Chondrocyte (in vitro differentiated cells): ENCODE measurements at regions not wholly inside any gene's neighbourhood (a gene's known extent, or its start where the extent isn't known, plus 50 kb on each side); places are given as distances from the start of the nearest gene placed in this dataset.

Experiments used
- DNase-seq: peaks from one replicate; pipeline ENCODE4 v3.0.0; 2021; ENCODE audit warnings: mixed read lengths, low spot score
- H3K27ac Mint-ChIP-seq: one replicate; pipeline ENCODE4 v1.8.0; 2021; ENCODE audit warnings: mild to moderate bottlenecking, moderate library complexity, mixed read lengths; ENCODE audit not compliant: unreplicated experiment
- H3K27me3 Mint-ChIP-seq: 2 replicates; pipeline ENCODE4 v1.8.0; 2021; ENCODE audit warnings: low read depth, mixed read lengths
- H3K36me3 Mint-ChIP-seq: 2 replicates; pipeline ENCODE4 v1.8.0; 2021; ENCODE audit warnings: low read depth, mixed read lengths
- H3K4me1 Mint-ChIP-seq: 2 replicates; pipeline ENCODE4 v1.8.0; 2021; ENCODE audit warnings: low read depth, mild to moderate bottlenecking, mixed read lengths
- H3K4me3 Mint-ChIP-seq: one replicate; pipeline ENCODE4 v1.8.0; 2021; ENCODE audit warnings: mild to moderate bottlenecking, moderate library complexity, mixed read lengths; ENCODE audit not compliant: unreplicated experiment
- H3K9me3 Mint-ChIP-seq: 2 replicates; pipeline ENCODE4 v1.8.0; 2021; ENCODE audit warnings: low read depth, mixed read lengths
- TF ChIP-seq, protein P1 (sequence below): fragments of 200-600 bp; sonication (generic); IDR thresholded peaks from 2 replicates; pipeline ENCODE4 v1.5.0; 2021; ENCODE audit warnings: antibody characterized with exemption, mild to moderate bottlenecking, moderate library complexity

DNA sequence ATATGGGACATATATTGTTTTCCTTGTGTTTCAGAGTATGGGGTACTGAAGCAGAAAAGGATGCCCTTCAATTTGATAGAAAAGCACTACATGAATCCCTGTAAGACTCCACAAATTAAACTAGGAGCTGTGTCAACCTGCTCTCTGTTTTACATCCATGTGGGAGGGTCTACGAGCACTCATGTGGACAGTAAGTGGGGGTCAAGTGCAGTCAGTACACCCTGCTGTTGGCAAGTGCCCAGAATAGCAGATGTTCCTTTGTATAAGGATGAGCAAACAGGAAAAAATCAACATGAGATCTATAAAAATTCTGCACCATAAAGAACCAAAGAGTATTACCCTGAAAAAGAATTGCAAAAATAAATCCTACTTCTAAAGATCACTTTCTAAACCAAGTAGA, 659.9 kb downstream of the SI start:
- Mint-ChIP-seq H3K27ac (no peak overlapping the region), H3K36me3 (no peaks in the 10 kb centered on the region), H3K4me1 (peaks cover 9% of the 10 kb centered on the region), H3K4me3 (no peak overlapping the region), H3K9me3 (peaks cover 3% of the 10 kb centered on the region), H3K27me3 (peaks cover 4% of the 10 kb centered on the region)
- no peak for DNase-seq
- TF ChIP-seq, protein P1, sequence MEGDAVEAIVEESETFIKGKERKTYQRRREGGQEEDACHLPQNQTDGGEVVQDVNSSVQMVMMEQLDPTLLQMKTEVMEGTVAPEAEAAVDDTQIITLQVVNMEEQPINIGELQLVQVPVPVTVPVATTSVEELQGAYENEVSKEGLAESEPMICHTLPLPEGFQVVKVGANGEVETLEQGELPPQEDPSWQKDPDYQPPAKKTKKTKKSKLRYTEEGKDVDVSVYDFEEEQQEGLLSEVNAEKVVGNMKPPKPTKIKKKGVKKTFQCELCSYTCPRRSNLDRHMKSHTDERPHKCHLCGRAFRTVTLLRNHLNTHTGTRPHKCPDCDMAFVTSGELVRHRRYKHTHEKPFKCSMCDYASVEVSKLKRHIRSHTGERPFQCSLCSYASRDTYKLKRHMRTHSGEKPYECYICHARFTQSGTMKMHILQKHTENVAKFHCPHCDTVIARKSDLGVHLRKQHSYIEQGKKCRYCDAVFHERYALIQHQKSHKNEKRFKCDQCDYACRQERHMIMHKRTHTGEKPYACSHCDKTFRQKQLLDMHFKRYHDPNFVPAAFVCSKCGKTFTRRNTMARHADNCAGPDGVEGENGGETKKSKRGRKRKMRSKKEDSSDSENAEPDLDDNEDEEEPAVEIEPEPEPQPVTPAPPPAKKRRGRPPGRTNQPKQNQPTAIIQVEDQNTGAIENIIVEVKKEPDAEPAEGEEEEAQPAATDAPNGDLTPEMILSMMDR: no peak

DNA sequence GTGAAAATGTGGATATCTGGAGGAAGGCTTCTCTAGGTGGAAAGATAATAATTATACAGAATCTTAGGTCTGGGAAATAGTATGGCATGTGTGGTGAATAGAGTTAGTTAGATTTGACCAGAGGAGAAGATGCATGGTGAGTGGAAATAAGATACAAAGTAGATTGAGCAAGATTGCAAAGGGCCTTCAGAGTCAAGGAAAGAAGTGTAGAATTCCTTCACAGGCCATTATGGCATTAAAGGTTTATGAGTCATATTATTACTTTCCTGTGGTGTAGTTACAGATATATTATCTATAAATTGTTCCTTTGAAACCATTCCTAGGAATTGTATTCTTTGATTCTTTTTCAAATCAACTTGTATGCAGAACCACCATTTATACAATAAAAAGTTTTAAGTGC, 660.3 kb downstream of the SI start:
- no peak overlapping the region for H3K27ac Mint-ChIP-seq
- TF ChIP-seq, protein P1: no peak
- DNase-seq: no peak

DNA sequence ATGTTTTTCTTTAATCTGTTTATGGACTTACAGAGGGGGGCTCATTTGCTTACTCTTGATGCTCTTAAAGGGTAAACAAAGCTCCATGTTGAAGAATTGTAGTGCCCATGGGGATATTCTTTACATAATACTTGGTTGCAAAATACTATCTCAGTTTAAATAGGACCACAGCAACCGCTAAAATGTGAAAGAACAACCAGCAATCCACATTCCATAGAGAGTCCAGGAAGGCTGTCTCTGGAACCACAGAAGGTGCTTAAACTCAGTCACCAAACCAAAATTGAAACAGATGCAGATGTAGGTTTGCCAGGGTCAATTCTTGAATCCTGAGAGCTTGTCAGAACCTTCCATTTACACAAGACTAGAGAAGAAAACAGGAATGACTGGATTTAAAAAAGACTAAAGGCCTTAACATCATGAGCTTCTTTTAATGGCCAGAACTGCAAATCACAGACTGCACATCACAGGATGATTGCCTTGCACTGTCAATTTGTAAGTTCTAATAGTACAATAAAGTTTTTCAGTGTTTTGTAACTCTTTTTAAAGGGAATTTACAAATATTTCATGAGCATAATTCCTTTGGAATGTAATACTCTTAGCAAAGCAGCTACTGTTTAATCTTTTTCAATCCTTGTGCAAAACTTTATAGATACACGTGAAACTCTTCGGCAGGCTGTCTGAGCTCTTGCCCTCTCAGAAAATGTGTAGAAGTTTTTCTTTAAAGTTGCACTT, 661.6 kb downstream of the SI start:
- no peak overlapping the region for H3K27ac Mint-ChIP-seq
- no peak for DNase-seq
- H3K4me1 Mint-ChIP-seq: peaks cover 9% of the 10 kb centered on the region
- H3K4me3 Mint-ChIP-seq: no peak overlapping the region
- H3K27me3 Mint-ChIP-seq: peaks cover 4% of the 10 kb centered on the region
- TF ChIP-seq, protein P1: no peak
- peaks cover 17% of the 10 kb centered on the region for H3K9me3 Mint-ChIP-seq
- H3K36me3 Mint-ChIP-seq: no peaks in the 10 kb centered on the region

More for the DNA sequence above, 660.3 kb downstream of the SI start:
- Mint-ChIP-seq H3K9me3 (peaks cover 8% of the 10 kb centered on the region), H3K4me1 (peaks cover 9% of the 10 kb centered on the region), H3K4me3 (no peak overlapping the region), H3K36me3 (no peaks in the 10 kb centered on the region), H3K27me3 (peaks cover 5% of the 10 kb centered on the region)

DNA sequence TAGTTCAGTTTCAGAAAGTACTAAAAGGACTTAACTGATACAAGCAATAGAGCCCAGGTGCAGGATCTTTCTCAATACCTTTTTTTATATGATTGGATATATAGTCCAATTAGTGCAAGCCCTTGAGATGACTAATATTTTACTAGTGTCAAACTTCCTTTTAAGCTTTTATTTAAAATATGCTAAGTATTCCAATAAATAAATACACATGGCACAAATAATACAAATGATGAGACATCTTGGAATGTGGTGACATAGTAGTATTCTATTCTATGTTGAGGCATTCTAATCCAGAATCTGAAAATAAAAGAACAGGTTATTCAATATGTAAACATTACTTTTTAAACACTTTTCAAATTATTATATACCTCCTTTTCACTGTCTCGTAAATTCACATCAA, 670.0 kb downstream of the SI start:
- Mint-ChIP-seq H3K36me3 (peaks cover 2% of the 10 kb centered on the region), H3K27ac (no peak overlapping the region), H3K9me3 (peaks cover 15% of the 10 kb centered on the region), H3K4me3 (no peak overlapping the region), H3K27me3 (peaks cover 4% of the 10 kb centered on the region), H3K4me1 (peaks cover 4% of the 10 kb centered on the region)
- TF ChIP-seq, protein P1: no peak
- no peak for DNase-seq

DNA sequence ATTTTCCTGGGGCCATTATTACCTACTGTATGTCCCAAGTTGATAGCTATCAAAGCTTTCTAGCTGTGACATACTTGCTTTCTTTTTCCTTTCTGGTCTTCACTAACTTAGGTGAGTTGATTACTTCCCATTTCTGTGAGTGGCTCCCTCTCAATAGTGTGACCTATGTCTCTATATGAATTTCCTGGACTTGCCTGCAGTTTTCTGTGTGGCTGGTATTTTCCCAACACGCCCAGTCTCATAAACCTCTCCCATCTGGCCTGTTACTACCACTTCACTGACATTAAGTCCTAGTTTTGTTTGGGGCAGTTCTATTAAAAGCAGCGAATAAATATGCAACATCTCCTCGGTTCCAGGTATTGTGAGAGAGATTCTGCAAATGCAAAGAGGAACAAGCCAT, 671.2 kb downstream of the SI start:
- Mint-ChIP-seq H3K4me1 (peaks cover 4% of the 10 kb centered on the region), H3K27me3 (peaks cover 2% of the 10 kb centered on the region), H3K4me3 (no peak overlapping the region), H3K36me3 (peaks cover 2% of the 10 kb centered on the region), H3K9me3 (peaks cover 4% of the 10 kb centered on the region), H3K27ac (no peak overlapping the region)
- DNase-seq: no peak
- TF ChIP-seq, protein P1: no peak
